Kidney epithelial cell (primary cell): ENCODE measurements at regions not wholly inside any gene's neighbourhood (a gene's known extent, or its start where the extent isn't known, plus 50 kb on each side); places are given as distances from the start of the nearest gene placed in this dataset.

ENCODE experiments used
- DNase-seq: peaks from one replicate; pipeline ENCODE4 v3.0.0-alpha.2; 2010; ENCODE audit warnings: low read depth
- H3K27me3 ChIP-seq: 2 replicates; pipeline ENCODE4 v1.6.0; 2011; ENCODE audit warnings: low read length; ENCODE audit not compliant: control insufficient read depth, insufficient read depth
- H3K36me3 ChIP-seq: 2 replicates; pipeline ENCODE4 v1.5.1; 2011; ENCODE audit warnings: low read length; ENCODE audit not compliant: control insufficient read depth, insufficient read depth
- H3K4me3 ChIP-seq: 2 replicates; pipeline ENCODE4 v1.5.1; 2011; ENCODE audit warnings: low read depth, mild to moderate bottlenecking, control low read depth, low read length
- TF ChIP-seq, protein P1 (sequence below): IDR thresholded peaks from 2 replicates; pipeline ENCODE4 v1.5.1; 2011; ENCODE audit warnings: mild to moderate bottlenecking, moderate library complexity, low read length, control low read depth, inconsistent platforms; ENCODE audit not compliant: insufficient read depth, poor library complexity, severe bottlenecking

GRCh38 chr7:46355331-46355730 lies 434.3 kb upstream of the IGFBP3 start:
- Histone ChIP-seq H3K4me3 (no peak overlapping the region), H3K27me3 (no peaks in the 10 kb centered on the region), H3K36me3 (no peaks in the 10 kb centered on the region)
- TF ChIP-seq, protein P1, sequence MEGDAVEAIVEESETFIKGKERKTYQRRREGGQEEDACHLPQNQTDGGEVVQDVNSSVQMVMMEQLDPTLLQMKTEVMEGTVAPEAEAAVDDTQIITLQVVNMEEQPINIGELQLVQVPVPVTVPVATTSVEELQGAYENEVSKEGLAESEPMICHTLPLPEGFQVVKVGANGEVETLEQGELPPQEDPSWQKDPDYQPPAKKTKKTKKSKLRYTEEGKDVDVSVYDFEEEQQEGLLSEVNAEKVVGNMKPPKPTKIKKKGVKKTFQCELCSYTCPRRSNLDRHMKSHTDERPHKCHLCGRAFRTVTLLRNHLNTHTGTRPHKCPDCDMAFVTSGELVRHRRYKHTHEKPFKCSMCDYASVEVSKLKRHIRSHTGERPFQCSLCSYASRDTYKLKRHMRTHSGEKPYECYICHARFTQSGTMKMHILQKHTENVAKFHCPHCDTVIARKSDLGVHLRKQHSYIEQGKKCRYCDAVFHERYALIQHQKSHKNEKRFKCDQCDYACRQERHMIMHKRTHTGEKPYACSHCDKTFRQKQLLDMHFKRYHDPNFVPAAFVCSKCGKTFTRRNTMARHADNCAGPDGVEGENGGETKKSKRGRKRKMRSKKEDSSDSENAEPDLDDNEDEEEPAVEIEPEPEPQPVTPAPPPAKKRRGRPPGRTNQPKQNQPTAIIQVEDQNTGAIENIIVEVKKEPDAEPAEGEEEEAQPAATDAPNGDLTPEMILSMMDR = no peak
- no peak for DNase-seq

GRCh38 chr7:46352004-46352954 lies 431.2 kb upstream of the IGFBP3 start:
- Histone ChIP-seq H3K36me3 (no peaks in the 10 kb centered on the region), H3K4me3 (no peak overlapping the region), H3K27me3 (no peaks in the 10 kb centered on the region)
- DNase-seq = peak; percentile 34
- TF ChIP-seq, protein P1 = peak; percentile 69

DNA sequence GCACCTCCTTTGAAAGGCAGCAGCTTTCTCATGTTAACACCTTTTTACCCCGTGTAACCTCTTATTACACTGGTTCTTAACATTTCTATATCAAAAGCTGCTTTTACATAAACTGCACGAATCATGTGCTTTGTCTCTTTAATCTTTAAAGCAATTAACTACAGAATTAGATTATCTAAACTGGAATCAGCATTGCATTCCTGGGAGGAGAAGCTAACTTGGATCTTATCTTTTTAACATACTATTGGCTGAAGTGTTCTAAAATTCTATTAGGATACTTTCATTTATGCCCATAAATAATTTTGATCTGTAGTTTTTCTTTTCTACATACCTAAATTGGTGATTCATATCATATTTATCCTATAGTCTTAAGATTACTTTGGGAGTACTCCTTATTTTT lies 428.4 kb upstream of the IGFBP3 start:
- Histone ChIP-seq H3K27me3 (no peaks in the 10 kb centered on the region), H3K36me3 (no peaks in the 10 kb centered on the region), H3K4me3 (no peak overlapping the region)
- TF ChIP-seq, protein P1 = no peak
- no peak for DNase-seq

GRCh38 chr7:46344533-46344932 lies 423.5 kb upstream of the IGFBP3 start:
- Histone ChIP-seq H3K4me3 (no peak overlapping the region), H3K27me3 (no peaks in the 10 kb centered on the region), H3K36me3 (no peaks in the 10 kb centered on the region)
- DNase-seq = no peak
- TF ChIP-seq, protein P1 = no peak

- no peak for DNase-seq
- Histone ChIP-seq H3K4me3 (no peak overlapping the region), H3K36me3 (no peaks in the 10 kb centered on the region), H3K27me3 (no peaks in the 10 kb centered on the region)
- TF ChIP-seq, protein P1 = no peak
Observed at GRCh38 chr7:46343802-46344201, 422.7 kb upstream of the IGFBP3 start.

DNA sequence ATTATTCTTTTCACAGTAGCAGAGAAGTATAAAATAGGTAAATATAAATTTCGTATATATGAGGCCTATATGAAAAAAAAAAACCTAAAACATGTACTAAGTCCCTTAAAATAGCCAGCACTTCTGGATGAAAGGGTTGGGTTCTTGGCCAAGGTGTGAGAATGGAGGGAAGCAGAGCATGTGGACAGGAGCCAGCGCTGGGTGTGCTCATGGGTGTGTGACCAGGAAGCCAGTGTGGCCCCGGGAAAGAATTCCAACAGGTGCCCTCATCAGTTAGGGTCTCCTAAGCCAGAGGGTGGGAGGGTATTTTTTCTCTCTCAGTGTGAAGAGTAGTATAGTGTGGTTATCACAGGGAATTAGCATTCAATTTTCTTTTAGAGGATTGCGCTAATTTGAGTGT lies 401.9 kb upstream of the IGFBP3 start:
- no peak overlapping the region for H3K4me3 ChIP-seq
- no peak for DNase-seq
- no peaks in the 10 kb centered on the region for H3K36me3 ChIP-seq
- TF ChIP-seq, protein P1 = no peak
- H3K27me3 ChIP-seq = no peaks in the 10 kb centered on the region
